ENCODE measurements at regions not wholly inside any gene's neighbourhood (a gene's known extent, or its start where the extent isn't known, plus 50 kb on each side); places are given as distances from the start of the nearest gene placed in this dataset.

DNA sequence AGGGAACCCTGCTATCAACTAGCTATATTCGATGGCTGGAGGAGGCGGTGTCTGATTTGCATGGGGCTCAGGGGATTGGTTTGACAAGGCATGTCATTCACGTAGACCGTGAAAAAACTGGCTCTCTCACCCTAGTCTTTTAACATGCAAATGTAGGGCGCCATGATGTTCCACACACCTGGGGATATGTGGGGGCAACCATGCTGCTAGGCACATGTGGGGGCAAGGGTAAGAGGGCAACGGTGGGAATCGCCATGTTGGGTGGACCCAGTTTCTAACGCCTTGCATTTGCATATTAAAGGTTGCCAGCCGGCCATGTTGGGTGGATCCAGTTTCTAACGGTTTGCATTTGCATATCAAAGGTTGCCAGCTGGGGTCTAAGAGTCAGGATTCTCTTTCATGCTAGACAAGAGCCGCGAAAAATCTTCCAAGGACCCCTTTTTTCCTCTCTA lies 419.2 kb upstream of the NFE2L3 start:
- TF ChIP-seq, protein P1, sequence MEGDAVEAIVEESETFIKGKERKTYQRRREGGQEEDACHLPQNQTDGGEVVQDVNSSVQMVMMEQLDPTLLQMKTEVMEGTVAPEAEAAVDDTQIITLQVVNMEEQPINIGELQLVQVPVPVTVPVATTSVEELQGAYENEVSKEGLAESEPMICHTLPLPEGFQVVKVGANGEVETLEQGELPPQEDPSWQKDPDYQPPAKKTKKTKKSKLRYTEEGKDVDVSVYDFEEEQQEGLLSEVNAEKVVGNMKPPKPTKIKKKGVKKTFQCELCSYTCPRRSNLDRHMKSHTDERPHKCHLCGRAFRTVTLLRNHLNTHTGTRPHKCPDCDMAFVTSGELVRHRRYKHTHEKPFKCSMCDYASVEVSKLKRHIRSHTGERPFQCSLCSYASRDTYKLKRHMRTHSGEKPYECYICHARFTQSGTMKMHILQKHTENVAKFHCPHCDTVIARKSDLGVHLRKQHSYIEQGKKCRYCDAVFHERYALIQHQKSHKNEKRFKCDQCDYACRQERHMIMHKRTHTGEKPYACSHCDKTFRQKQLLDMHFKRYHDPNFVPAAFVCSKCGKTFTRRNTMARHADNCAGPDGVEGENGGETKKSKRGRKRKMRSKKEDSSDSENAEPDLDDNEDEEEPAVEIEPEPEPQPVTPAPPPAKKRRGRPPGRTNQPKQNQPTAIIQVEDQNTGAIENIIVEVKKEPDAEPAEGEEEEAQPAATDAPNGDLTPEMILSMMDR (IDR thresholded peaks at IDR 0.05), result no peak
- no peak for TF ChIP-seq EP300 (IDR thresholded peaks at IDR 0.05)

Measured in gastroesophageal sphincter (tissue), 3 donors.